Embryonic facial prominence (tissue), 1 donor: ENCODE measurements at regions not wholly inside any gene's neighbourhood (a gene's known extent, or its start where the extent isn't known, plus 50 kb on each side); places are given as distances from the start of the nearest gene placed in this dataset.
A peak's percentile ranks its signal among the peaks of the same experiment; 100 is the strongest.

Source experiments
- DNase-seq: peaks from one replicate; pipeline ENCODE4 v3.0.0-alpha.2; 2016; ENCODE audit errors: extremely low spot score

DNA sequence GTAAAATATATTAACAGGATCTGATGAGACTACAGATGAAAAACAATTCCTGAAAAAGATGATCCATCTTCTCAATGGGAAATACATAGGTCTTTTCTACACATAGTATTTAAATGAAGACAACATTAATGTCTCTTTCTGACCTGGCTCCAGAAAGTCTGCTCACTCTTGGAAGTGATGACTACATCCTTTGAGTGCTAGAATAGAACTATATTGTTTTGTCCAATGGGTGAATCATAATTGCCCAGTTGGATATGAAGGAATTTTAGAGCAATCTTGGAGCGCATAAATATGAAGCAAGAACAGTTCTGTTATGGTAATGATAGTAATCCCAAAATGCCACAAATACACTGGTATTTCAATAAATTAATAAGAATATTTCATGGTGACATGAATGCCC lies 322.1 kb downstream of the DEPDC1B start:
- no peak for DNase-seq

DNA sequence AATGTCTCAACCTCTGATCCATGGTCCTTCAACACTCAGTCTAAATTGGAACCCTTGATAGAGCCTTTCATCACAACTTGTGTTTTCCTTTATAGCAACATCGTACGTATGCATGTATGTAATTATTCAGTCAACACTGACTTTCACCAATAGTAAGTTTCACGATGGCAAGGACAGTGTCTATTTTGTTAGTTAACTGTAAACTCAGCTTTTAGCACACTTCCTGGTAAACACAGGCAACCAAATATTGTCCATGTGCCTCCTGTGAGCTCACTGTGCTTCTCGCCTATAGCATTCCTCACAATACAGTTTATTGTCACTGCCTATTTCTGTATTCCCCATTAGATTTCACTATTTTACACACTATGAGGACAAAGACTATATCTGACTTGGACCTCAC lies 323.1 kb downstream of the DEPDC1B start:
- DNase-seq, result no peak

DNA sequence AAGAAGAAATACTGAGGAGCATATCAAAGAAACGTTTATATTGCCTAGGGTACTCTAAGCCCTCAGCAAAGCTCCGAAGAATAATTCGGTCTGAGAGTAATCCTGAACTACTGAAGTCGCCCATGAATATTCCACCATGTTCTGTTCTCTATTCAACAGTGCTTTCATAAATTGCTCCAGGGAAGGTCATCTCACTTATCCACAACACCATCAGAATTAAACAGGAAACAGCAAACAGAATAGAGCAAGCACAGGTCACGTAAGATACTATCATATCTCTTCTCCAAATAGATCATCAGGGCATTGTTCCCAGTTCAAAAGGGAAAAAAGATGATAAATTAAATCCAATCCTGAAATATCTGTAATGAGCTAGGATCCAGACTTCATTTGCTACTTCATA lies 325.6 kb downstream of the DEPDC1B start:
- DNase-seq, result no peak

DNA sequence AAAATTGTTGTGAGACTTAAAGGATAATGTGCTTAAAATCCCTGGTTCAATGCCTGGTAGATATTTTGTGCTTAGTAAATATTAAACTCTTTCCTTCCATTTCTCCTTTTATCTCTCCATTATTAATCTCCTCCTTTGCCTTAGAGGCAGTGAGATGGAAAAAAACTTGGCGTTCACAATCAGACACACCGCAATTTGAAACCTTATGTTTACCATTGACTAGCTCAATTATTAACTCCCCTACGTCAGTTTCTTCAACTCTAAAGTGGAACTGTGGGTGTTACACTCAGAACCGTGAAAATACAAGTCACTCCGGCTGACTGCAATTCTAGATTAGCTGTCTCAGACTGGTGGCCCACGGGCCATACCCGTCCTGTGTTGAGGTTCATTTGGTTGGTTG lies 327.2 kb downstream of the DEPDC1B start:
- DNase-seq, result no peak

GRCh38 chr5:60371065-60371464 lies 328.9 kb downstream of the DEPDC1B start:
- DNase-seq, result no peak

DNA sequence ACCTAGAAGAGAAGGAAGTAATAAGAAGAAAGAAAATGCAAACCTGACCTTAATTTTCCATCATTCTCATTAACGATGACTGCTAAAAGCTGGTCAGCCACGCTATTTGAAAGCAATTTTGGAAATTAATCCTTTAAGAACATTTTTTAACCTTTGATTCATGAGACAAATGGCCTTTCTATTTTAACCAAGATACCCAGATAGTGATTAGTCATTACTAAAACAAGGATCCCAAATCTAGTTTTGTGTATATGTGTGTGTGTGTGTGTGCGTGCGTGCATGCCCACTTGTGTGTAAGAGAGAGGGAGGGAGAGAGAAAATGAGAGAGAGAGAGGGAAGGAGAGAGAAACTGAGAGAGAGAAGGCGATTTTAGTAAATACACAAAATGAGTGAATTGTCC lies 329.5 kb downstream of the DEPDC1B start:
- no peak for DNase-seq

GRCh38 chr5:60369391-60369790 lies 330.6 kb downstream of the DEPDC1B start:
- DNase-seq, result no peak

DNA sequence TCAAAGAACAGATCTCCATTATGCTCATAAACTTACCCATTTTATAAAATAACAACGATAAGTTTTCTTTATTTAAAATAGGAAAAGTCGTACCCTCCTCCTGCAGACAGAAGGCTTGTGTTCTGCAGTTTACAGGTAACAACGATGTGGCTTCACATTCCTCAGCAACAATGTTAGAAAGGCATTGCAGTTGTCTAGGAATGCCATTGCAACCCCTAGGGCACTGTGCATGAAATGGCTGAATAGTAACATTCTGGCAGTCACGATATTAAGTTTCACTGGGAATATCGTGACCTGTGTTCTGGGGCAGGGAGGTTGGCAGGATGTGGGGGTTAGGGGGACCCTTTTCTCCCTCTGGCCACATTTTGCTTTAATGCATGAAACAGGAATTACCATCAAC lies 331.9 kb downstream of the DEPDC1B start:
- no peak for DNase-seq

- DNase-seq, result no peak
Measured at GRCh38 chr5:60366489-60366888, 333.5 kb downstream of the DEPDC1B start.

DNA sequence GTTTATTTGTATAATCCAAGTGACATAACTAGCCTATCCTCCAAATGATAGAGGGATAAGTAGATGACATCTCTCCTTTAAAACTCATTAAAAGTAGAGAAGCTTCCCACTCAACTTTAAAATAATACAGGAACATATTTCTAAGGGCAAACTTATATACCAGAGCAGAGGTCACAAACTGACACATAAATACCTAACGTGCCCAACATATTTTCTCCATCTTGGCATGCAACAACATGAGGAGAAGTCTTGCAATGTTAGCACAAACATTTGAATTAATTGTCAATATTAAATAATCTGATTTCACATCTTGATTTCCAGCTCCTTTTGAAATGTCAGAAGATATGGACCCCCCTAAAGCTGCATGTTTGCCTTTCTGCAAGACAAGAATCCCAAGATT lies 335.0 kb downstream of the DEPDC1B start:
- DNase-seq, result no peak

- DNase-seq, result no peak
Measured at GRCh38 chr5:60362158-60362557, 337.8 kb downstream of the DEPDC1B start.

DNA sequence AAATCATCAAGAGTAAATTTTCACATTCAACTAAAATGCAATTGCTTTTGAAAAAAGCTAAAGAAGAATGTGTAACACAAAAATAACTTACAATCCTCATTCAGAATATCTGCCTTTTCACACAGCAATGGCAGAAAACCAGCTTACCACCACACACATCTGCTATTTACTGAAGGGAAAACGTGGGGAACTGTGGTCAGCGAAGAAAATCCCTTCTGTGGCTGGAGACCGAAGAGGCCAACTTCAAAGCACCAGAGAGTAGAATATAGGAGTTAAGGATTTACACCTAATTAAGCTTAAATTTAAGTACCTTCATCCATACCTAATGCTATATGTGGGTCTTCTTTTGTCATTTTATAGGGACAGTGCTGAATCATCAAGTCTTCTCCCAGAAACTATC lies 339.6 kb downstream of the DEPDC1B start:
- DNase-seq, result no peak

DNA sequence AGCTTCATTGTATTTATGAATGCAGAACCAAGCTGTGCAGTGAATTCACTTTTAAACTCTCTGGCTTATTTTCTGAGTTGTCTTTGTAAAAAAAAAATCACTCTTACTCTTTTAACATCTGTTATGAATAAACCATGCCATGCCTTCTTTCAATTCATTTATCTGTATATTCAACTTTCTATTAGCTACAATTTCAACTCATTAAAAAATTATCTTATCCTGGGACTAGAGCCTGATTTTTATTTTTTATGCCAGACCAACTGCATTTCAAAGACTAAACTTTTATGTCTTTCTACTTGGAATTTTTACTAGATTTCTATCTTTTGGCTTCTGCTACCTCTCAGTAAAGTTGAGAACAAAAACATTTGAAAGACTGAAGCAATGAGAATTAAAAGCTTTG lies 342.7 kb downstream of the DEPDC1B start:
- no peak for DNase-seq

DNA sequence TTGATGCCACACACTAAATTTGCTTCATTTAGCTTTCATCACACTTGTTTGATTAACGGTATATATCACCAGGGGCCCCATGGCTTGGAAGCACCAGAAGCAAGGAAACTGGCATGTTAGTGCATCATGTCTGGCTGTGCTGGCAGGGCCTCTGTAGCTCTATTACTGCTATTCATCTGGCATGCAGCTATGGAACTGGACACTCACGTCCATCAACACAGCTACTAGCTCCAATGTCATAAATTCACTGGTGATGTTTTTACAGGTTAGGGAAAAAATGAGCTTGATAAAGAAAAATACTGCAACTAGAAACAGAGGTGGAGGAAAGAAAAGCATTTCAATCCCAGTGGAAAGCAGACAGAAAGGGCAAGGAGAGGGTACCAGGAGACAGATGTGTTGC lies 343.2 kb downstream of the DEPDC1B start:
- no peak for DNase-seq

DNA sequence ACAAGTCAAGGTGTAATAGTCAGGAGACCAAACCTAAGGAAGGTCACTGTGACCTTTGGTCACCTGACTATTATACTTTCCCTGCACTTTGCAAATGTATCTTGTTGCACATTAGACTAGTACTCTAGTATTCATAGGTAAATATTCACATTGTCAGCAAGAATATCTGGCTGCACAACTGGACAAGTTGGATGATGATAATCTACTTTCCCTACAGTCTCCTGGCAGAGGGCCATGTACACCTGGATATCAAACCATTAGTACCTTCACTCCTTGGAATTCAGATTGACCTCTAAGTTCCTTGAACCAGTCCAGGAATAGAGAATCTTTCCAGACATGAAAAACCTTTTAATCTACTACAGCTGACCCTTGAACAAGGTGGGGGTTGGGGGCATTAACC lies 344.8 kb downstream of the DEPDC1B start:
- DNase-seq, result no peak

GRCh38 chr5:60354311-60354710 lies 345.7 kb downstream of the DEPDC1B start:
- peak; percentile 20 for DNase-seq

DNA sequence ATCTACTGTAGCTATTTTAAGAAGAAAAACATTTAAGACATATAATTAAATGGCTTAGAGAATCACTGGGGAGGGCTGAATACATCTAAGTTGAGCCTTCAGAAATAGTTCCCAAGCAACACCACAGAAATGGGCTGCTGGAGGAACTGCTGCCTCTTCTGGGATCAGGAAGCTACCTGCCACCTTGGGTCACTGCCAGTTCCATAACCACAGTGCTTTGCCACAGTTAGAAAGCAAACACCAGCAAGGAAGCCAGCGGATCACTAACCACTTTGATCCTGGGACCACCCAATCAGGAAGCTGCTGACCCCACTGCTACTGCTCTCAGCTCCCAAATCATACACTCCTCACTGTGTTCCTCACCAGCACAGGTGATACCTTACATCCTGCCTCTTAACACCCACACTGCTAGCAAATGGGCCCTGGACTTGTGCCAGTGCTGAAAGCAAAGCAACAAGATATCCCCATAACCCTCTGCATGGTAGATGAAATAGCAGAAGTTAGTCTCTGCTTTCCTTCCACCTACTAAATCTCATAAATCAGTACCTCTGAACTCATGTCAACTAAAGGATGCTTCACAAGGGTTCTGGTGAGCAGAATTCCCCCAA lies 346.9 kb downstream of the DEPDC1B start:
- no peak for DNase-seq

DNA sequence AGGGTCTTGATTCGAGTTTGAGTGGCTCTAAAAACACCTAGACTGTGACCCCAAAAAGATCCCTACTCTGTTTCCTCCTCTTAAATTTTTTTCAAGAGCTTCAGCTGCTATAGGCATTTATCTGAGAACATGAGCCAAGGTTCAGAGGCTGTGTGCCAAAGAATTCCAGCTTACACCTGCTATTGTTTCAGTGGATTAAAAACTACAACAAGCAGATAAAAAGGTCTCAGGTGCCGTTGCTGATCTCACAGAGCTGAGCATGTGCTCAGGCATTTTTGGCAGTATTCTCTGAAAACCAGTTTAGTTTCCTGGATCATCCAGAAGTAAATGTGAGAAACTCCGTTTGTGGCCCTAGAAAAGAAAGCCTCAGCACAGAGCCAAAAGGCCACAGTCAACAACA lies 349.2 kb downstream of the DEPDC1B start:
- no peak for DNase-seq

DNA sequence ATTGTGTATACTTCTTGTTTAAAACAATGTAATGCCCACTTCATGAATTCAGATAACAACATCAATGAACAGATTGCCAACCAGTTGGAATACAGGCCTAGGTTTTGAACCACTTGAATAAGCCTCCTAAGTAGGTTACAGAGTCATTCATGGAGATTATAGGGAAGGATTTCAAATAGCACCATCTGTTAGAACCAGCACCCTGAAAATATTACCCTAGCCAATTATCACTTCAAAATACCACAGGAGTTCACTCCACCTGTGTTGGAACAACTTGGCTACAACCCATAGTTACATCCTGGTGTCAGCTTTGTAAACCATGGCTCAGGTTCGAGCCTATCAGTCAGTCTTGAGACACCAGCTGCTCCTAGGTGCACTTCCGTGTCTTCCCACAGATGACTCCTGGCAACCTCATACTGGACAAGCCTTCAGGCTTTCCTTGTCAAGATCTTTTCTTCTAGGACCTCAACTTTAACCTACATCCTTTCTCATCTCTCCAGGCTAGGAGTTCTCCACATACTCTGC lies 350.0 kb downstream of the DEPDC1B start:
- DNase-seq, result no peak

GRCh38 chr5:60346393-60346792 lies 353.6 kb downstream of the DEPDC1B start:
- no peak for DNase-seq

- DNase-seq, result no peak
Measured at GRCh38 chr5:60343102-60343501, 356.9 kb downstream of the DEPDC1B start.

GRCh38 chr5:60340965-60341471 lies 358.9 kb downstream of the DEPDC1B start:
- no peak for DNase-seq

DNA sequence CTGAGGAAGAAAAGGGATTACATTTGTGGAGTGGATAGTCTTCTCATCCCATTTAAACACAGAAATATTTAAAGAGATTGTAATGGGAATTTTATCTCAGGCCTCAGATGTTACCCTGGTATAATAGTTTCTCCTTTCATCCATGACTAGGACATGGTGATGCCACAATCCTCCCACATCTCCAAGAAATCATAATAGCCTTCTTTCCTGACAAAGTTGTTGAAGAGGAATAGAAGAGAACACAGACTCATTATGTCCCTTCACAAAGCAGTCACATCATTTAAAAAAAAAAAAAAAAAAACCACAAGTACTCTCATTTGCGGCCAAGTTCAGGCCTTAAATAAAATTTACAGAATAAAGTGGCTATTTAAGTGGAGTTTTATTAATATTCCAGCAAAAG lies 359.6 kb downstream of the DEPDC1B start:
- DNase-seq, result no peak

GRCh38 chr5:60339691-60340201 lies 360.2 kb downstream of the DEPDC1B start:
- peak; percentile 43 for DNase-seq
